HCT116 (cell line): ENCODE measurements at regions not wholly inside any gene's neighbourhood (a gene's known extent, or its start where the extent isn't known, plus 50 kb on each side); places are given as distances from the start of the nearest gene placed in this dataset.

Source experiments
- ATAC-seq: fragments of 200-7000 bp; cut with Tn5 transposase; 2 replicates; pipeline ENCODE4 v1.9.1; 2020; ENCODE audit warnings: mild to moderate bottlenecking, moderate library complexity
- BruUV-seq: library from RNA; stranded (reverse); fragments of 400-500 nt; replicated peaks from 2 replicates; lab custom pipeline; 2021; lab: Mats Ljungman, UMichigan
- CTCF ChIA-PET: fragments of 300-600 bp; sonication (Branson Sonifier 250); formaldehyde crosslinking; loops from one replicate; lab custom pipeline; 2021; ENCODE audit warnings: antibody characterized with exemption; lab: Charles Lee
- POLR2A ChIA-PET: fragments of 300-600, 350-600 bp; sonication (Branson Sonifier 250); formaldehyde crosslinking; loops from one replicate; lab custom pipeline; 2021; ENCODE audit warnings: antibody characterized with exemption; lab: Charles Lee
- RAD21 ChIA-PET, 2 experiments: fragments of 300-600 bp; sonication (Branson Sonifier 250); formaldehyde crosslinking; loops; one replicate each; lab custom pipeline; 2023; ENCODE audit warnings: low total read pairs in 2 of 2; ENCODE audit not compliant: uncharacterized antibody in 2 of 2, unreplicated experiment in 2 of 2, low non-redundant PET in 1 of 2; lab: Charles Lee
- DNase-seq: peaks from one replicate; pipeline ENCODE4 v3.0.0-alpha.2; 2010; ENCODE audit warnings: low read depth, low spot score
- H2AFZ ChIP-seq: fragments of 200-600 bp; shearing (Covaris generic), sonication (generic); 2 replicates; pipeline ENCODE4 v1.6.1; 2017; ENCODE audit warnings: low read depth, mixed run types, mixed read lengths, antibody characterized with exemption, low read length; ENCODE audit not compliant: poor library complexity, severe bottlenecking
- H3K27ac ChIP-seq: 2 replicates; pipeline ENCODE4 v1.5.1; 2012; ENCODE audit warnings: low read depth, low read length
- H3K27me3 ChIP-seq: fragments of 200-600 bp; sonication (generic); 2 replicates; pipeline ENCODE4 v1.6.1; 2016; ENCODE audit warnings: mixed run types, low read length, mixed read lengths; ENCODE audit not compliant: insufficient read depth
- H3K36me3 ChIP-seq, 2 experiments: fragments of 200-500 bp in 1 of 2; fragments of 200-600 bp in 1 of 2; sonication (Bioruptor generic) in 1 of 2; sonication (generic) in 1 of 2; 2 replicates each; pipeline versions ENCODE4 v1.5.1 to v1.6.1; 2014 to 2016; ENCODE audit warnings: low read length in 2 of 2, inconsistent platforms in 1 of 2, mixed read lengths in 1 of 2, mixed run types in 1 of 2; ENCODE audit not compliant: insufficient read depth in 2 of 2, control insufficient read depth in 1 of 2
- H3K4me1 ChIP-seq, 2 experiments: fragments of 200-600 bp in 1 of 2; sonication (generic) in 1 of 2; 2 replicates each; pipeline versions ENCODE4 v1.5.1 to v1.6.1; 2012 to 2017; ENCODE audit warnings: low read length in 2 of 2, inconsistent platforms in 1 of 2, mild to moderate bottlenecking in 1 of 2, mixed read lengths in 1 of 2, mixed run types in 1 of 2, moderate library complexity in 1 of 2; ENCODE audit not compliant: insufficient read depth in 2 of 2, control insufficient read depth in 1 of 2
- H3K4me2 ChIP-seq: fragments of 200-600 bp; sonication (generic); 2 replicates; pipeline ENCODE4 v1.6.1; 2017; ENCODE audit warnings: mixed run types, low read length, mixed read lengths
- H3K4me3 ChIP-seq, 2 experiments: fragments of 200-600 bp in 1 of 2; sonication (generic) in 1 of 2; replicated peaks in 1 of 2; 2 replicates each; pipeline ENCODE4 v1.5.1; 2011 to 2016; ENCODE audit warnings: low read length in 2 of 2, control low read depth in 1 of 2, low read depth in 1 of 2, mild to moderate bottlenecking in 1 of 2, mixed read lengths in 1 of 2, mixed run types in 1 of 2
- H3K79me2 ChIP-seq: fragments of 200-600 bp; sonication (generic); 2 replicates; pipeline ENCODE4 v1.6.1; 2017; ENCODE audit warnings: mild to moderate bottlenecking, mixed run types, low read length, moderate library complexity, mixed read lengths; ENCODE audit not compliant: insufficient read depth
- H3K9ac ChIP-seq: fragments of 200-600 bp; sonication (generic); 2 replicates; pipeline ENCODE4 v1.6.1; 2016; ENCODE audit warnings: low read length, mixed read lengths
- H3K9me2 ChIP-seq: fragments of 200-600 bp; sonication (generic), shearing (Covaris generic); 2 replicates; pipeline ENCODE4 v1.6.1; 2017; ENCODE audit warnings: mixed run types, mild to moderate bottlenecking, moderate library complexity; ENCODE audit not compliant: insufficient read depth
- H3K9me3 ChIP-seq, 2 experiments: fragments of 200-500 bp in 1 of 2; fragments of 200-600 bp in 1 of 2; sonication (Bioruptor generic) in 1 of 2; sonication (generic) in 1 of 2; 2 replicates each; pipeline ENCODE4 v1.6.1; 2014 to 2017; ENCODE audit warnings: low read length in 2 of 2, mixed read lengths in 2 of 2, inconsistent platforms in 1 of 2, low read depth in 1 of 2, mild to moderate bottlenecking in 1 of 2, mixed run types in 1 of 2, moderate library complexity in 1 of 2; ENCODE audit not compliant: control insufficient read depth in 1 of 2, insufficient read depth in 1 of 2
- H4K20me1 ChIP-seq: fragments of 200-600 bp; sonication (generic), shearing (Covaris generic); 2 replicates; pipeline ENCODE4 v1.6.1; 2017; ENCODE audit warnings: mixed run types, mild to moderate bottlenecking, moderate library complexity; ENCODE audit not compliant: insufficient read depth
- ATF3 ChIP-seq: IDR thresholded peaks from 2 replicates; pipeline ENCODE4 v1.6.1; 2012
- CEBPB ChIP-seq: IDR thresholded peaks from 2 replicates; pipeline ENCODE4 v1.6.1; 2012; ENCODE audit warnings: low read depth
- CTCF ChIP-seq, 3 experiments: fragments of 200-600 bp in 1 of 3; sonication (generic) in 1 of 3; IDR thresholded peaks in 2 of 3; conservative IDR thresholded peaks in 1 of 3; 2 replicates each; pipeline ENCODE4 v1.5.1; 2012 to 2017; ENCODE audit warnings: low read depth in 2 of 3, low read length in 2 of 3, antibody characterized with exemption in 1 of 3, borderline replicate concordance in 1 of 3, control low read depth in 1 of 3, mild to moderate bottlenecking in 1 of 3, mixed read lengths in 1 of 3, mixed run types in 1 of 3, moderate library complexity in 1 of 3; ENCODE audit not compliant: insufficient read depth in 1 of 3
- EZH2 ChIP-seq: fragments of 200-600 bp; sonication (generic); IDR thresholded peaks from 2 replicates; pipeline ENCODE4 v1.6.1; 2017; ENCODE audit warnings: antibody characterized with exemption, mixed run types
- JUND ChIP-seq: IDR thresholded peaks from 2 replicates; pipeline ENCODE4 v1.6.1; 2012
- MAX ChIP-seq: IDR thresholded peaks from 2 replicates; pipeline ENCODE4 v1.6.1; 2012
- POLR2A ChIP-seq: IDR thresholded peaks from 2 replicates; pipeline ENCODE4 v1.7.0; 2011; ENCODE audit warnings: borderline replicate concordance; ENCODE audit not compliant: insufficient read depth, insufficient read length; ENCODE audit errors: extremely low read depth
- RAD21 ChIP-seq: IDR thresholded peaks from 2 replicates; pipeline ENCODE4 v1.6.1; 2012; ENCODE audit warnings: low read depth, mild to moderate bottlenecking
- REST ChIP-seq: IDR thresholded peaks from 2 replicates; pipeline ENCODE4 v1.6.1; 2012; ENCODE audit warnings: low read depth
- SIN3A ChIP-seq: IDR thresholded peaks from 2 replicates; pipeline ENCODE4 v1.6.1; 2012; ENCODE audit warnings: low read depth
- SP1 ChIP-seq: IDR thresholded peaks from 2 replicates; pipeline ENCODE4 v1.6.1; 2012; ENCODE audit warnings: low read depth
- SRF ChIP-seq: IDR thresholded peaks from 2 replicates; pipeline ENCODE4 v1.6.1; 2012; ENCODE audit warnings: low read depth
- YY1 ChIP-seq: IDR thresholded peaks from 2 replicates; pipeline ENCODE4 v1.6.1; 2011; ENCODE audit warnings: low read length, low read depth, moderate library complexity, mild to moderate bottlenecking; ENCODE audit not compliant: insufficient replicate concordance; ENCODE audit errors: extremely low read depth
- ZFX ChIP-seq: fragments of 450-650 bp; IDR thresholded peaks from 2 replicates; pipeline ENCODE4 v1.6.1; 2017
- ZNF274 ChIP-seq: fragments of 200-500 bp; sonication (Bioruptor generic); IDR thresholded peaks from 2 replicates; pipeline ENCODE4 v1.6.1; 2014; ENCODE audit warnings: mild to moderate bottlenecking, low read depth, low read length, inconsistent platforms
- intact Hi-C: fragments of 100-400 bp; cut with micrococcal nuclease; formaldehyde crosslinking; loops from 2 replicates; pipeline ENCODE4 v1.10.0; 2022

- intact Hi-C loops = no loop called here
- no peak overlapping the region for H2AFZ ChIP-seq
- ChIA-PET CTCF (no interaction called here), POLR2A (no interaction called here), RAD21 (no interaction called here)
- no peak overlapping the region for H3K9ac ChIP-seq
- no peaks in the 10 kb centered on the region for H3K4me1 ChIP-seq
- H4K20me1 ChIP-seq = no peaks in the 10 kb centered on the region
- TF ChIP-seq MAX (no peak), CEBPB (peak; percentile 66)
- H3K36me3 ChIP-seq = no peaks in the 10 kb centered on the region
- no TSS peak for BruUV-seq
- H3K9me3 ChIP-seq = no peaks in the 10 kb centered on the region
- no peak overlapping the region for H3K4me2 ChIP-seq
- DNase-seq = no peak
- H3K27ac ChIP-seq = no peak overlapping the region
- ATAC-seq = no peak
- H3K9me2 ChIP-seq = no peaks in the 10 kb centered on the region
- H3K4me3 ChIP-seq = no peak overlapping the region
- H3K79me2 ChIP-seq = no peaks in the 10 kb centered on the region
- H3K27me3 ChIP-seq = no peaks in the 10 kb centered on the region
Measured at GRCh38 chr1:59043796-59044195, 253.1 kb upstream of the FGGY start.

- ChIA-PET CTCF (no interaction called here), RAD21 (no interaction called here), POLR2A (no interaction called here)
- Histone ChIP-seq H3K27me3 (no peaks in the 10 kb centered on the region), H3K4me2 (no peak overlapping the region), H3K4me1 (no peaks in the 10 kb centered on the region), H3K9me2 (no peaks in the 10 kb centered on the region), H3K4me3 (no peak overlapping the region), H2AFZ (no peak overlapping the region), H3K79me2 (no peaks in the 10 kb centered on the region), H3K9ac (no peak overlapping the region), H3K27ac (no peak overlapping the region), H3K9me3 (no peaks in the 10 kb centered on the region), H3K36me3 (no peaks in the 10 kb centered on the region), H4K20me1 (no peaks in the 10 kb centered on the region)
- no peak for ATAC-seq
- no peak for DNase-seq
- no peak for TF ChIP-seq POLR2A
- no peak for TF ChIP-seq JUND
- TF ChIP-seq SP1 = no peak
- no peak for TF ChIP-seq EZH2
- no peak for TF ChIP-seq ZNF274
- no peak for TF ChIP-seq CTCF (IDR thresholded peaks at IDR 0.05 in 2 of 3, conservative IDR thresholded peaks at IDR 0.05 in 1 of 3; ENCODE audit: borderline replicate concordance in 1 of 3, insufficient read depth in 1 of 3, low read depth in 2 of 3, low read length in 2 of 3)
- no peak for TF ChIP-seq RAD21
- TF ChIP-seq SIN3A = no peak
- no peak for TF ChIP-seq REST
- TF ChIP-seq CEBPB = no peak
- no peak for TF ChIP-seq ATF3
- TF ChIP-seq ZFX = no peak
- TF ChIP-seq SRF = no peak
- no peak for TF ChIP-seq YY1
- intact Hi-C loops = no loop called here
- no TSS peak for BruUV-seq
Measured at GRCh38 chr1:59044535-59045121, 252.3 kb upstream of the FGGY start.
